Pancreas (tissue), 10 donors: ENCODE measurements at regions not wholly inside any gene's neighbourhood (a gene's known extent, or its start where the extent isn't known, plus 50 kb on each side); places are given as distances from the start of the nearest gene placed in this dataset.
"Not testable (repeated sequence)": the region's sequence is repeated elsewhere in the genome, so short reads cannot be mapped to it uniquely, and the experiment has no call there.

Experiments used
- ATAC-seq, 4 donors: fragments of 200-7000 bp; cut with Tn5 transposase; one replicate each; pipeline versions ENCODE4 v1.8.0 to v1.9.1; 2020; ENCODE audit warnings: mild to moderate bottlenecking in 4 of 4, moderate library complexity in 4 of 4
- DNase-seq, 6 donors: peaks; one replicate each; pipeline ENCODE4 v3.0.0-alpha.2; 2020
- FAIRE-seq: peaks from 2 replicates; lab custom pipeline; 2012; peaks lifted over from hg19 to GRCh38; lab: Jason Lieb, UNC
- H3K27ac ChIP-seq, 4 donors: fragments of 200-600 bp; sonication (generic); 1 replicate in 3 of 4; 2 replicates in 1 of 4; pipeline versions ENCODE4 v1.5.0 to v1.8.0; 2020
- H3K27me3 ChIP-seq, 4 donors: fragments of 200-600 bp; one replicate each; pipeline ENCODE4 v1.8.0; 2021
- H3K36me3 ChIP-seq, 3 donors: fragments of 200-600 bp; sonication (generic) in 1 of 3; one replicate each; pipeline versions ENCODE4 v1.5.0 to v1.8.0; 2020 to 2021
- H3K4me1 ChIP-seq, 3 donors: fragments of 200-600 bp; one replicate each; pipeline ENCODE4 v1.8.0; 2021
- H3K4me3 ChIP-seq, 4 donors: fragments of 200-600 bp; sonication (generic) in 2 of 4; one replicate each; pipeline versions ENCODE4 v1.5.0 to v1.8.0; 2020 to 2021
- H3K9me3 ChIP-seq, 4 donors: fragments of 200-600 bp; one replicate each; pipeline ENCODE4 v1.8.0; 2021
- WGBS, 2 donors: extraction: QIAGEN DNeasy Blood & Tissue Kit; methylation state at CpG; one replicate each; pipeline ENCODE4 v1.1.7; 2013; 5-methylcytosine and 5-hydroxymethylcytosine counted together
- intact Hi-C, 3 donors: fragments of 100-400 bp; cut with DNase I; formaldehyde crosslinking; loops; one replicate each; pipeline versions ENCODE4 v1.11.1 to v1.14.2; 2022
- TF ChIP-seq, protein P1 (sequence below), 4 donors: fragments of 200-600 bp; sonication (generic) in 3 of 4; IDR thresholded peaks; one replicate each; pipeline versions ENCODE4 v1.5.0 to v1.8.0; 2021; ENCODE audit warnings: antibody characterized with exemption in 4 of 4
- donor health status: healthy with polysubstance abuse.
- donor health status: DM: no; HTN: no; CAD: no; lungs with moderate emphysema.
- donor health status: DM: no; HTN: no; CAD: no.
- donor health status: control.
- donor health status: control.
- donor health status: Bipolar disorder and iron deficiency.
- donor health status: DM: yes; HTN: yes; CAD: no.
- donor health status: DM: no; HTN: no; CAD: no.
- donor health status: DM: no; HTN: no; CAD: no.
- donor health status: DM: yes; HTN: yes; CAD: no.

GRCh38 chr5:90263102-90263820, 146.3 kb downstream of the CETN3 start:
- Histone ChIP-seq H3K9me3 (no peaks in the 10 kb centered on the region), H3K36me3 (no peaks in the 10 kb centered on the region), H3K4me3 (no peak overlapping the region), H3K27me3 (no peaks in the 10 kb centered on the region), H3K27ac (no peak overlapping the region), H3K4me1 (no peaks in the 10 kb centered on the region)
- TF ChIP-seq, protein P1, sequence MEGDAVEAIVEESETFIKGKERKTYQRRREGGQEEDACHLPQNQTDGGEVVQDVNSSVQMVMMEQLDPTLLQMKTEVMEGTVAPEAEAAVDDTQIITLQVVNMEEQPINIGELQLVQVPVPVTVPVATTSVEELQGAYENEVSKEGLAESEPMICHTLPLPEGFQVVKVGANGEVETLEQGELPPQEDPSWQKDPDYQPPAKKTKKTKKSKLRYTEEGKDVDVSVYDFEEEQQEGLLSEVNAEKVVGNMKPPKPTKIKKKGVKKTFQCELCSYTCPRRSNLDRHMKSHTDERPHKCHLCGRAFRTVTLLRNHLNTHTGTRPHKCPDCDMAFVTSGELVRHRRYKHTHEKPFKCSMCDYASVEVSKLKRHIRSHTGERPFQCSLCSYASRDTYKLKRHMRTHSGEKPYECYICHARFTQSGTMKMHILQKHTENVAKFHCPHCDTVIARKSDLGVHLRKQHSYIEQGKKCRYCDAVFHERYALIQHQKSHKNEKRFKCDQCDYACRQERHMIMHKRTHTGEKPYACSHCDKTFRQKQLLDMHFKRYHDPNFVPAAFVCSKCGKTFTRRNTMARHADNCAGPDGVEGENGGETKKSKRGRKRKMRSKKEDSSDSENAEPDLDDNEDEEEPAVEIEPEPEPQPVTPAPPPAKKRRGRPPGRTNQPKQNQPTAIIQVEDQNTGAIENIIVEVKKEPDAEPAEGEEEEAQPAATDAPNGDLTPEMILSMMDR (IDR thresholded peaks at IDR 0.05): no peak
- DNase-seq (no peak), FAIRE-seq (no peak), ATAC-seq (no peak)
- WGBS, 2 donors: 65 to 69% methylated on average over 12 of the region's 12 CpGs
- intact Hi-C loops: no loop called here

DNA sequence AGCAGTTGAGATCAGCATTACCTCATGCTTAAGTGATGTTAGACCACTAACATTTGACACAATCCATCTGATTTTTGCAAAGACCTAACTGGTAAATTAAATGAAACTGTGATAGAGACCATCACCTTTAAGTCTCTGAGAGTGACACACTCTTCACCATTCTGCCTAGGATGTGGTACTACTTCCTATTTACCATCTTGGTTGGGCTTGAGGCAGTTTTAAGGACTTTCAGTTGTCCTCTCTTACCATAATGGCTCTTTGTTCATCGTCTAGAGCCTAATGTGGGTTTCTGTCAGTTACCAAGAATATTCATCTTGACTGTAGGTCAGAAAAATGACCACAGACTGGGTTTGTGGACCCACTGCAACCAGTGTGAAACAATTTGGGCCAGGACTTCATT, 158.1 kb downstream of the CETN3 start:
- Histone ChIP-seq H3K4me3 (no peak overlapping the region), H3K27ac (no peak overlapping the region), H3K9me3 (no peaks in the 10 kb centered on the region), H3K36me3 (no peaks in the 10 kb centered on the region), H3K27me3 (no peaks in the 10 kb centered on the region), H3K4me1 (no peaks in the 10 kb centered on the region)
- WGBS, 2 donors: 73 to 80% methylated on average over 1 of the region's 1 CpG
- intact Hi-C loops: no loop called here
- TF ChIP-seq, protein P1 (IDR thresholded peaks at IDR 0.05): no peak
- ATAC-seq (no peak), DNase-seq (no peak), FAIRE-seq (no peak)

GRCh38 chr5:90248640-90249039, 160.9 kb downstream of the CETN3 start:
- DNase-seq (no peak), FAIRE-seq (no peak), ATAC-seq (no peak)
- Histone ChIP-seq H3K4me1 (no peaks in the 10 kb centered on the region), H3K36me3 (no peaks in the 10 kb centered on the region), H3K27ac (no peak overlapping the region), H3K27me3 (no peaks in the 10 kb centered on the region), H3K4me3 (no peak overlapping the region), H3K9me3 (no peaks in the 10 kb centered on the region)
- WGBS, 2 donors: 52 to 59% methylated on average over 1 of the region's 1 CpG
- intact Hi-C loops: no loop called here
- TF ChIP-seq, protein P1 (IDR thresholded peaks at IDR 0.05): no peak

GRCh38 chr5:90243848-90244247, 165.7 kb downstream of the CETN3 start:
- intact Hi-C loops: not testable (repeated sequence)
- WGBS, 2 donors: 85 to 91% methylated on average over 3 of the region's 3 CpGs

GRCh38 chr5:90233476-90233875, 176.1 kb downstream of the CETN3 start:
- H3K36me3 ChIP-seq: no peaks in the 10 kb centered on the region
- intact Hi-C loops: no loop called here
- no peaks in the 10 kb centered on the region for H3K4me1 ChIP-seq
- no peaks in the 10 kb centered on the region for H3K9me3 ChIP-seq
- TF ChIP-seq, protein P1 (IDR thresholded peaks at IDR 0.05): no peak
- ATAC-seq (no peak), FAIRE-seq (no peak), DNase-seq (no peak)
- H3K27me3 ChIP-seq: no peaks in the 10 kb centered on the region
- H3K27ac ChIP-seq: no peak overlapping the region
- 59 to 72% methylated on average over 3 of the region's 3 CpGs for WGBS, 2 donors
- H3K4me3 ChIP-seq: no peak overlapping the region

More at GRCh38 chr5:90243848-90244247, 165.7 kb downstream of the CETN3 start:
- H3K9me3 ChIP-seq, FAIRE-seq, H3K4me3 ChIP-seq, ATAC-seq, H3K36me3 ChIP-seq, H3K27ac ChIP-seq, H3K27me3 ChIP-seq, H3K4me1 ChIP-seq, DNase-seq: not testable (repeated sequence)
